Hematopoietic multipotent progenitor cell treated with erythropoietin and hydrocortisone succinate and interleukin-3 and kit ligand, for 4 days (in vitro differentiated cells): ENCODE measurements at regions not wholly inside any gene's neighbourhood (a gene's known extent, or its start where the extent isn't known, plus 50 kb on each side); places are given as distances from the start of the nearest gene placed in this dataset.

Experiments used
- DNase-seq: peaks from one replicate; pipeline ENCODE4 v3.0.0-alpha.2; 2015

GRCh38 chrY:8422906-8423305 is 914.4 kb upstream of the TSPY4 start:
- DNase-seq: no peak

GRCh38 chrY:8426433-8426832 is 910.8 kb upstream of the TSPY4 start:
- DNase-seq: no peak

GRCh38 chrY:8437510-8437909 is 899.8 kb upstream of the TSPY4 start:
- DNase-seq: no peak

GRCh38 chrY:8442097-8442496 is 895.2 kb upstream of the TSPY4 start:
- no peak for DNase-seq

GRCh38 chrY:8452963-8453362 is 884.3 kb upstream of the TSPY4 start:
- no peak for DNase-seq

DNA sequence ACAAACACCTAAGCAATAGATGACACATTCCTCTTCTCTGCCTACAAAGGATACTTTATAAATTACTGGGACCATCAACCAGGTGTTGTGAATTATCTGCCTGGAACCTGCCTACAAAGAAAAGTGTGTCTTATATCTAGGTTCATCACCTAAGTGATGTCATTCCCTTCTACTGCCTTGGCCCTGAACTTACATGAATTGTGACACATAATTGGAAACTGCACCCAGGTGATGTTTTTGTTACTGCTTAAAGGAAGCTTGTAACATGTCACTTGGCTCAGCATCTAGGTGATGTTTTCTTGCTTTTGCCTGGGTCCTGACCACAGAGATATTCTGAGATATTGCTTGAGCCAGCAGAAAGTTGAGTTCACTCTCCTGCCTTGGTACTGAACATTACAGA is 870.5 kb upstream of the TSPY4 start:
- no peak for DNase-seq

GRCh38 chrY:8470249-8470648 is 867.0 kb upstream of the TSPY4 start:
- DNase-seq: no peak

GRCh38 chrY:8479141-8479540 is 858.1 kb upstream of the TSPY4 start:
- DNase-seq: no peak

DNA sequence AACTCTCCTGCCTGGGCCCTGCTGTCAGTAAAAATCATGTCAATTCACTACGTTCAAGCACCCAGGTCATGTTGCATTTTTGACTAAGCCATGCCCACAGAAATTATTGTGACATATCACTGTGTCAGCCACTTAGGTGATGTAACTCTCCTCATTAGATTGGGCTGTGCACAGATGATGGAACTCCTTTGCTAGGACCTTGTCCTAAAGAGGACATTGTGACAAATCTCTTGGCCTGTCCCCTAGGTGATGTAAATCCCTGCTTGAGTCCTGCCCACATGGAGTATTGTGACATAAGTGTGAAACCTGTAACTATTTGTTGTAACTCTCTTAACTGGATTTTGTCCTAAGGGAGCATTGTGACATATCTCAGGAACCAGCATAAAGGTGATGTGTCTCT is 848.3 kb upstream of the TSPY4 start:
- DNase-seq: no peak

- DNase-seq: no peak
These were observed 847.2 kb upstream of the TSPY4 start for GRCh38 chrY:8489880-8490630.

DNA sequence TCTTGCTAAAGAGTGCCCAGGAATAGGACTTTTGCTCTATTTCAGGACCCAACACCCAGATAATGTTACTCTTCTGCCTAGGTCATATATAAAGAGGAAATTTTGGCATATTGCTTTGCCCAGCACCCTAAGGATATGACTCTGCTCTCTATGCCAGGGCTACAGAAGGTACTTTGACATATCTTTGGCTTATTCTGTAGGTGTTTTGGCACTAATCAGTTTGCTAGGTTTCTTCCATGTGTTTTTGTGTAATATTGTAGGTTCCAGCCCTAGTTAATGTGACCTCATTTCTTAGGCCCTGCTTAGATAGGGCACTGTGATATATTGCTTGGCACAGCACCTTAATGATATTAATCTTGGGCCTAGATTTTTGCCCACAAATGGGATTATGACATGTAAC is 842.9 kb upstream of the TSPY4 start:
- no peak for DNase-seq

DNA sequence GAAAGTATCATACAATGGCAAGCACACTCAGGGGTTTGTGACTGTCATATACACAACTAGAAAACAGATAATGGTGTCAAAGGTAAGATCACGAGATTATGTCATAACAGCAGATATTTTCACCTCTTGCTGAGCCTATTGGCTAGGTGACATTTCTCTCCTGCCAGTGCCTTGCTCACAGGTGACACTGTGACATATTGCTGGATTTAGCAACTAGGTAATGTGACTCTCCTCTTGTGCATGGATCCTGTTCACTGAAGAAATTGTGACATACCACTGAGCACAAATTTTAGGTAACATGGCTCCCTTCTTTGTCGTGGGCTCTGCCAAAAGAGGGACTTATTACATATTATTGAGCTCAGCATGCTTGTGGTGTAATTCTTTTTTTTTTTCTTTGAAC is 842.0 kb upstream of the TSPY4 start:
- no peak for DNase-seq

DNA sequence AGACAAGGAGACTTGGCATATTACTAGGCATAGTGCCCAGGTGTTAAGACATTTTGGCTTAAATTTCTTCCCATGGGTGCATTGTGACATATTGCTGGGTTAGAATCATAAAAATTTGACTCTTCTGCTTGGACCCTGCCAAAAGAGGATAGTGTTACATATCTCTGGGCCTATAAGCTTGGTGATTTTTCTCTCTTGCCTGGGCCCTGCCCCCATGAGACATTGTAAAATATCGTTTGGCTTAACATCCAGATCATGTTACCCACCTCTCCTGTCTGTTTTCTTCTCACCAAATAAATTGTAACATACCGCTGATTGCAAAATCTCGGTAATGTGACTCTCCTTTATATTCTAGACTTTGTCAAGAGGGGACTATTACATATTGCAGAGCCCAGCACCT is 836.4 kb upstream of the TSPY4 start:
- no peak for DNase-seq

DNA sequence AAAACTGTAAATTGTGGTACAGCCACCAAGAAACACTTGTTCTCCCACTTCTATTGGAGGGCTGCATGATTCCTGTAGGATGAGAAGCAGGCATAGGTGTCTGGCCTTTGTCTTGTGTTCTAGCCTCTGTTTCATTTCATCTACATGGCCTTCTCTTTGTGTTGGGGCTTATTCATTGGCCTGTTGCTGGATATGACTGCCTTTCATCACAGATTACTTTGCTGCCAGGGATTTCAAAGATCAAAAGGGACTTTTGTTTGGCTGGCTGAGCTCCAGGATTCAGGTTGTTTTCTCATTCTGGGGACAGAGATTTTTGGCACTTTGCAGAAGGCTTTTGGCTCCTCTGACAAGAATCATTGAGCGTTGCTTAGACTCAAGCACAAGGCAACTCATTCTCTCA is 803.8 kb upstream of the TSPY4 start:
- no peak for DNase-seq

DNA sequence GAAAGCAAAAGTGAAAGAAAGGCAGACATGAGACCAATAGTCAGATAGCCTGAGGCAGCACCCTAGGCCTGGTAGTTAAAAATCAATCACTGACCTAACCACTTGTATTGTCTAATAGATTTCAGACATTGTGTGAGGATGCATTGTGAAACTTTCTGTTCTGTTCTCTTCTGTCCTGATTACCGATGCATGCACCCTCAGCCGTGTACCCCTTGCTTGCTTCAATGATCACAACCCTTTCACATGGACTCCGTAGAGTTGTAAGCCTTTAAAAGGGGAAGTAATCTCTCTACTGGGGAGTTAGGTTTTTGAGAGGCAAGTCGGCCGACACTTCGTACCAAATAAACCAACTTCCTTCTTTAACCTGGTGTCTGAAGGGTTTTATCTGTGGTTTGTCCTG is 801.6 kb upstream of the TSPY4 start:
- no peak for DNase-seq

GRCh38 chrY:8536277-8536676 is 801.0 kb upstream of the TSPY4 start:
- no peak for DNase-seq

DNA sequence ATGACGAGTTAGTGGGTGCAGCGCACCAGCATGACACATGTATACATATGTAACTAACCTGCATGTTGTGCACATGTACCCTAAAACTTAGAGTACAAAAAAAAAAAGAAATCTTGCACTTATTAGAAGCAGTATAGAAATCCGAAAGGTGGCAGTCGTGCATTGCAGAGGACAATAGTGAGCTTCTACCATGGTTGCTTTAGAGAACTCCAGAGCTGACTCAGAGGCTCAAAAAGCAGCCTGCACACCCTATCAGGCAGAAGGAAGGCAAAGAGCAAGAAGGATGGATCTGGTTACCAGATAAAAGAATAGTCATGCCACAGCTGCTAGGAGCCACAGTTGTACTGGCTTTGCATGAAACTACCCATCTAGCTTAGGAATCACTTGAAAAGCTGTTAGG is 796.0 kb upstream of the TSPY4 start:
- DNase-seq: no peak

GRCh38 chrY:8544715-8545114 is 792.5 kb upstream of the TSPY4 start:
- no peak for DNase-seq

- DNase-seq: no peak
These were observed 789.3 kb upstream of the TSPY4 start for GRCh38 chrY:8547931-8548330.

- no peak for DNase-seq
These were observed 785.9 kb upstream of the TSPY4 start for GRCh38 chrY:8551323-8551722.

GRCh38 chrY:8552168-8552805 is 785.0 kb upstream of the TSPY4 start:
- no peak for DNase-seq

DNA sequence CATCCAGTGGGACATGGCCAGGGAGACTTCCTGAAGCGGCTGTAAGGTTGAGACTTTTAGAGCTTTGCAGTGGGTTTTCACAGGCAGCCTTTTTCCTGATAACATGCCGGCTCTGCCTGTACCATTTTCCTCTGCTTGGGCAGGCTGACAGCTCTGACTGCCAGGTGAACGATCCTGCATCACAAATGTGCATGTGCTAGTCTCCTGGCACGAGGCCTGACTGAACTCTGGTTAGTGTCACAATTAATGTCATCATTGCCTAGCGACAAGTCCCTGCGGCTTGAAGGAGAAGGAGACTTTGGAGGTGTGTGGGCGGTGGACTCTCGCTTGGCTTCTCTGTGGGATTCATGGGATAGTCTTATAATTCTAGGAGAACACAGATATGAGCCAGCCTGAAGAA is 783.6 kb upstream of the TSPY4 start:
- DNase-seq: no peak

DNA sequence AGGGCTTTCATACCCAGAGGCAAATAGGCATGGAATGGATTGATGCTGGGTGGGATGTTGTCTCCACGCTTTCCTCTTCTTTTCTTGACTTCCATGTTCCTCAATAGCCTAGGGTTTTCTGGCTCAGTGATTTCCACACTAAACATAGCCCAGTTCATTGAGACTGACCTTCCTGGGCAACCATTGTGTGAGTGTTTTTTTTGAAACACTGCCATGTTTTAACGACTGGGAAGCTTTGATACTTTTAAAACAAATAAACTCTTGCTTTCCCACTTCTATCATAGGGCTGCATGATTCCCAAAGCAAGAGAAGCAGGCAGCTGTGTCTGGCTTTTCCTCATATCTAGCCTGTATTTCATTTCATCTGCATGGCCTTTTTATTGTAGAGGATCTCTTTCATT is 775.9 kb upstream of the TSPY4 start:
- DNase-seq: no peak

DNA sequence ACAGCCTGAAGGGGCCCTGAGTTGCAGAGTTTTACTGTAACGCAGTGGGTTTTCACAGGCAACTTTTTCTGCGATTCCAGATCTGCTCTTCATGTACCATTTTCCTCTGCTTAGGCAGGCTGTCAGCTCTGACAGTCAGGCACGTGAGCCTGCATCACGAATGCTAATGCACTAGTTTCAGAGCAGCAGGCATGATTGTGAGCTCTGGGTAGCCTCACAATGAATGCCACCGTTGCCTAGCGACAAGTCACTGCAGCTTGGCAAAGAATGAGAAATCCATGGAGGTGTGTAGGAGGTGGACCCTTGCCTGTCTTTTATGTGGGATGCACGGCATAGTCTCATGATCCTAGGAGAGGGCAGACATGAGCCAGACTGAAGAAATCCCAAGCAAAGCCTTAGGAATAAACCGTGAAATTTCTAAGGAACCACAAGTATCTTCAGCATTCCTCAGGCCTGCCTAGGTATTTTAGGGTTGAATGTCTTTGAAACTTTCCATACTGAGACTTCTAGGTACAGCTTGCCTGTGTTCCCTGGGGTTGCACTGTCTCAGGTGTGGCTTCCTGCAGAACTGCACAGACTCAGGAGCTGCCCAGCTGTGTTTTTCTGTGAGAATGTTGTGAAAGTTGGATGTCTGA is 774.7 kb upstream of the TSPY4 start:
- DNase-seq: no peak

GRCh38 chrY:8564421-8564820 is 772.8 kb upstream of the TSPY4 start:
- no peak for DNase-seq
